Epithelial cell of esophagus (primary cell): ENCODE measurements at regions not wholly inside any gene's neighbourhood (a gene's known extent, or its start where the extent isn't known, plus 50 kb on each side); places are given as distances from the start of the nearest gene placed in this dataset.
"Not testable (repeated sequence)": the region's sequence is repeated elsewhere in the genome, so short reads cannot be mapped to it uniquely, and the experiment has no call there.

Experiments
- DNase-seq: peaks from one replicate; pipeline ENCODE4 v3.0.0; 2010; ENCODE audit warnings: low read depth
- H3K4me3 ChIP-seq: 2 replicates; pipeline ENCODE4 v1.5.1; 2011; ENCODE audit warnings: mild to moderate bottlenecking, low read length, control low read depth
- TF ChIP-seq, protein P1 (sequence below): IDR thresholded peaks from 2 replicates; pipeline ENCODE4 v1.5.1; 2011; ENCODE audit warnings: low read depth, mild to moderate bottlenecking, low read length, control low read depth, inconsistent platforms; ENCODE audit not compliant: insufficient read depth; ENCODE audit errors: missing control alignments

DNA sequence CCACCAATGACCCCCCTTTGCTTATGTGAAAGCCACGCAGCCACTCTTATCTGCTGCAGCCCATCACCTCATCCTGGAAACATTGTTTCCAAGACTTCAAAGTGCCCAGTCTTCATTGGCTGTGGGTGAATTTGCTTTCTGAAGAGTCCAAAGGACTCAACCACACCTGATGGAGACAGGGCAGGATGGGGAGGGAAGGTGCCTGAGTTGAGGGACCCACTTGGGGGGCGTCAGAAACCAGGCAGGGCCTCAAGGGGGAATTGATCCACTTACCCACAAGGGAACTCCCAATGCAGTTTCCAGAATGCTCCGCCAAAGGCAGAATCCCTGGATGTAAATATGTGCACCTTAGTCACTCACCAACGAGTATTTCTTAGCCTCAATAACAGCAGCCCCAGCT lies 147.9 kb upstream of the ATP2B2 start:
- H3K4me3 ChIP-seq, result no peak overlapping the region
- no peak for DNase-seq
- TF ChIP-seq, protein P1, sequence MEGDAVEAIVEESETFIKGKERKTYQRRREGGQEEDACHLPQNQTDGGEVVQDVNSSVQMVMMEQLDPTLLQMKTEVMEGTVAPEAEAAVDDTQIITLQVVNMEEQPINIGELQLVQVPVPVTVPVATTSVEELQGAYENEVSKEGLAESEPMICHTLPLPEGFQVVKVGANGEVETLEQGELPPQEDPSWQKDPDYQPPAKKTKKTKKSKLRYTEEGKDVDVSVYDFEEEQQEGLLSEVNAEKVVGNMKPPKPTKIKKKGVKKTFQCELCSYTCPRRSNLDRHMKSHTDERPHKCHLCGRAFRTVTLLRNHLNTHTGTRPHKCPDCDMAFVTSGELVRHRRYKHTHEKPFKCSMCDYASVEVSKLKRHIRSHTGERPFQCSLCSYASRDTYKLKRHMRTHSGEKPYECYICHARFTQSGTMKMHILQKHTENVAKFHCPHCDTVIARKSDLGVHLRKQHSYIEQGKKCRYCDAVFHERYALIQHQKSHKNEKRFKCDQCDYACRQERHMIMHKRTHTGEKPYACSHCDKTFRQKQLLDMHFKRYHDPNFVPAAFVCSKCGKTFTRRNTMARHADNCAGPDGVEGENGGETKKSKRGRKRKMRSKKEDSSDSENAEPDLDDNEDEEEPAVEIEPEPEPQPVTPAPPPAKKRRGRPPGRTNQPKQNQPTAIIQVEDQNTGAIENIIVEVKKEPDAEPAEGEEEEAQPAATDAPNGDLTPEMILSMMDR, result no peak

DNA sequence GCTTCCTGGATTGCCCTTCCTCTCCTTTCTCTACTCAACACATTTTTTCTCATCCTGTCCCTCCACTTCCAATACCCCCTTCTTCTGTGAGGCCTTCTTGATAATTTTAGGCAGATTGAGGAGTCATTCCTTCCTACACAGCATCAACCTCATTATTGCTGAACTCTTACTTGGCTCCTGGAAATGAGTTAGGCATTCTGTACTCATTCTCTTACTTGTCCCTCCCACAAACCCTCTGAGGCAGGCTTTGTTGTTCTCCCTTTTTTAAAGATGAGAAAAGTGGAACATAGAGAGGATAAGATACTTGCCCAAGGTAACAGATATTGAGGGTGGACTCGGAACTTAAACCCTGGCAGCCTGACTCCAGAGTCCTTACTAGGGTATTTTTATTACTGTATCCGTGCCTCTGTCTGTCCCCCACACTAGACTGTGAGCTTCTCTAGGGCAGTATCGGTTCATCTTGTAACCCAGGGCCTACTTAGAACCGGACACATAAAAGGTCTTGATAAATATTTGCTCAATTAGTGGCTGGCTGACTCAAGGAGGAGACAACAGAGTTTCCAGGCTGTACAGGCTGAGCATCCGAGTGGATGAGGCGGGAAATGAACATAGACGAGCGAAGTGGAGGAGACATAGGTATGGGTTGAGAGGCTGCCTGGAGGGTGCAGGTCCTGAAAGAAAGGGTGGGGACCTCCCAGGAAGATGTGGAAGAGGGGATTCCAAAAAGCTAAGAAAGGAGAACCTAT lies 148.7 kb upstream of the ATP2B2 start:
- TF ChIP-seq, protein P1, result no peak
- no peak for DNase-seq
- H3K4me3 ChIP-seq, result no peak overlapping the region

DNA sequence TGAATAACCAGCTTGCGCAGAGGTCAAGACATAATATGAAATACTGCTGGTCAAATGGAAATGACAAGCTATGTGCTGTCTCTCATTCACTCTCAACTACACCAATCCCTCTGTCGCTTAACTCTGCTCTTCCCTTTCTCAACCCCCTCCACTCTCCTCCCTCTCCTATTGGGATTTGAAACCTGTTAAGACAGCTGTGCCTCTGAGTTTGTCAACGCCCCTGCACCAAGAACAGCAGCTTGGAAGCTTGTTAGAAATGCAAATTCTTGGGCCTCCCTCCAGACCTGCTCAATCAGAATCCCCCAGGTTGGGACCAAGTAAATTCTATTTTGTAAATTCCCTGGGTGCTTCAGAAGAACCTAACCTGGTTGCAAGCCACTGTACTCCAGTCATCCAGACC lies 149.7 kb upstream of the ATP2B2 start:
- peak; percentile 46 for DNase-seq
- TF ChIP-seq, protein P1, result no peak
- H3K4me3 ChIP-seq, result no peak overlapping the region

DNA sequence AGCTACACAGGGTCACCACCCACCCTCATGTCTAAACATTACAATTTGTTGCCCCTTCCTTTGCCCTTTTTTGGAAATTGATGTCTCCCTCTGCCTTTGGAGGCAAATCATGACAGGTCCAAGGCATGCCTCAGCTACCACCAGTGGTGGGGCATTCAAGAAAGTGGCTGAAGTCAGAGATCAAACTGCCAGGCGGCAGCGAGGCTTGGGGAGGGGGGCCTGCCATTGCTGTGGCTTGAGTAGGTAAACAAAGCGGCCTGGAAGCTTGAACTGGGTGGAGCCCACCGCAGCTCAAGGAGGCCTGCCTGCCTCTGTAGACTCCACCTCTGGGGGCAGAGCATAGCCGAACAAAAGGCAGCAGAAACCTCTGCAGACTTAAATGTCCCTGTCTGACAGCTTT lies 152.0 kb upstream of the ATP2B2 start:
- H3K4me3 ChIP-seq, DNase-seq: not testable (repeated sequence)

DNA sequence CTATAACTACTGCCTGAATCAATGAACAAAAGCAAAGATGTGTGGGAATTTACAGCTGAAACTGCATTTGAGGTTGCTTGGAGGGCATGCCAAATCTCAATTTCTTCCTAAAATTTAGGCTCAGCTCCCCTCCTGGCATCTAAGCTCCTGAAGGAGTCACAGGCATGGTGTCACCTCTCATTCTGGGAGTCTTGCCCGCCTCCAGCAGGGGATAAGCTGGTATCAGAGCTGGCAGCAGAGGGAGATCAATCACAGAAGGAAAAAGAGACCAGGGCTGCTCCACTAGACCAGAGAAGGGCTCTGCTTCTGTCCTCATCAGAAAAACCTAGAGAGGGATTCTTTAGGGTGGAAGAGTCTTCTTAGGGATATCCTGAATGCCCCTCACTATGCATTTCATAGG lies 150.4 kb upstream of the SLC6A11 start:
- no peak overlapping the region for H3K4me3 ChIP-seq
- DNase-seq, result no peak
- TF ChIP-seq, protein P1, result no peak

DNA sequence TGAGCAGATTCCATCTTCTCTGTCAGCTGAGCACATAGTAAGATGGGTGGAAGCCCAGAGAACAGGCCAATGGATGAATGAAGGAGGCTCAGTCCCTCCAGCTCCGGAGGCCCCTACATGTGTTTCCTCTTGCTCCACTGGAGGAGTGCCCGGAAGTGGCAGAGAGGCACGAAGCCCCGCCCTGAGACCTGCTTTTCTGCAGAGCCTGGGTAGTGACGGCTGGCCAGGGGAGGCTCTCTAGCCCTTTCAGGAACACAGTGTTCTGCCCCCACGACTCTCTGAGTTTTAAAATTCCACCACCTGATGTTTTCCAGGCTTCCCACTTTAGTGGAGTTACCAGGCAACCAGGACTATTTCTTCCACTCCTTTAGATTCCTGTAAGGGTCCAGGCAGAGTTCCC lies 149.4 kb upstream of the SLC6A11 start:
- no peak for DNase-seq
- TF ChIP-seq, protein P1, result no peak
- H3K4me3 ChIP-seq, result no peak overlapping the region

DNA sequence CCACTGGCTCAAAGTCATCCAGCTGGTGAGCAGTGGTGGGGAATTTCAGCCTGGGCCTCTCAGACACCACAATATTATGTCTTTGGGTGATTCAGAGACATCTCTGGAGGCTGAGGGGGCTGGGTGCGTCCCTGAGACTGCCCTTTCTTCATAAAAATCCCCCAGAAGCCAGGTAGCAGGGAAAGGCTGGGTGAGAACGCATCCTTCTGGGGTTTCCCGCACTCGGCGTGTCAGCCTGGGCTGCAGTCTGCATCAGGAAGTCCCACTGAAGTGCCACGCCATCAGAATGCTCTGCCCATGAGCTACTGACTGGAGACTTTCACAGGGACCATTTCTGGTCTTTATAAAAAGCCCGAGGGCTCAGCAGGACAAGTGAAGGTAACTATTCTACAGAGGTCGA lies 148.8 kb upstream of the SLC6A11 start:
- H3K4me3 ChIP-seq, result no peak overlapping the region
- DNase-seq, result no peak
- TF ChIP-seq, protein P1, result no peak
